PC-9 (cell line): ENCODE measurements at regions not wholly inside any gene's neighbourhood (a gene's known extent, or its start where the extent isn't known, plus 50 kb on each side); places are given as distances from the start of the nearest gene placed in this dataset.

Source experiments
- BruUV-seq: library from RNA; stranded (reverse); fragments of 400-500 nt; replicated peaks from 2 replicates; lab custom pipeline; 2021; lab: Mats Ljungman, UMichigan
- CTCF ChIA-PET: fragments of 300-600 bp; sonication (Branson Sonifier 250); formaldehyde crosslinking; loops from one replicate; lab custom pipeline; 2022; ENCODE audit warnings: antibody characterized with exemption; lab: Charles Lee
- POLR2A ChIA-PET: fragments of 300-600 bp; sonication (Branson Sonifier 250); formaldehyde crosslinking; loops from one replicate; lab custom pipeline; 2022; ENCODE audit warnings: antibody characterized with exemption; ENCODE audit not compliant: unreplicated experiment; lab: Charles Lee
- DNase-seq, 2 experiments: peaks; one replicate each; pipeline versions ENCODE4 v3.0.0 to v3.0.0-alpha.2; 2015 to 2022; ENCODE audit warnings: mixed read lengths in 1 of 2
- H2AFZ ChIP-seq: fragments of 200-600 bp; sonication (generic); 2 replicates; pipeline ENCODE4 v1.8.1; 2017; ENCODE audit warnings: antibody characterized with exemption
- H3F3A ChIP-seq: fragments of 200-600 bp; sonication (generic); 2 replicates; pipeline ENCODE4 v1.8.1; 2017; ENCODE audit warnings: antibody characterized with exemption, mild to moderate bottlenecking, low read depth; ENCODE audit not compliant: insufficient read depth
- H3K27ac ChIP-seq: fragments of 200-600 bp; sonication (generic); 2 replicates; pipeline ENCODE4 v1.6.1; 2016; ENCODE audit warnings: mixed run types
- H3K27me3 ChIP-seq: fragments of 200-600 bp; sonication (generic); 2 replicates; pipeline ENCODE4 v1.6.1; 2016; ENCODE audit warnings: low read depth, mixed run types; ENCODE audit not compliant: insufficient read depth
- H3K36me3 ChIP-seq: fragments of 200-600 bp; sonication (generic); 2 replicates; pipeline ENCODE4 v1.6.1; 2016; ENCODE audit warnings: low read depth, mixed run types
- H3K4me1 ChIP-seq: fragments of 200-600 bp; sonication (generic); replicated peaks from 2 replicates; pipeline ENCODE4 v1.6.1; 2016; ENCODE audit warnings: mixed run types; ENCODE audit not compliant: insufficient read depth
- H3K4me2 ChIP-seq: fragments of 200-600 bp; sonication (generic); 2 replicates; pipeline ENCODE4 v1.6.1; 2017; ENCODE audit warnings: mixed run types
- H3K4me3 ChIP-seq: fragments of 200-600 bp; sonication (generic); 2 replicates; pipeline ENCODE4 v1.6.1; 2016; ENCODE audit warnings: mixed run types
- H3K79me2 ChIP-seq: fragments of 200-600 bp; sonication (generic); 2 replicates; pipeline ENCODE4 v1.6.1; 2017; ENCODE audit warnings: low read depth, mixed run types
- H3K9me2 ChIP-seq: fragments of 200-600 bp; sonication (generic); 2 replicates; pipeline ENCODE4 v1.8.1; 2017; ENCODE audit warnings: mild to moderate bottlenecking; ENCODE audit not compliant: insufficient read depth
- H3K9me3 ChIP-seq: fragments of 200-600 bp; sonication (generic); 2 replicates; pipeline ENCODE4 v1.8.1; 2016; ENCODE audit warnings: low read depth; ENCODE audit not compliant: insufficient read depth
- H4K20me1 ChIP-seq: fragments of 200-600 bp; sonication (generic); 2 replicates; pipeline ENCODE4 v1.8.1; 2017; ENCODE audit not compliant: insufficient read depth
- EZH2 ChIP-seq: fragments of 200-600 bp; sonication (generic); IDR thresholded peaks from 2 replicates; pipeline ENCODE4 v1.8.0; 2017; ENCODE audit warnings: antibody characterized with exemption, low read depth
- intact Hi-C: fragments of 100-400 bp; cut with micrococcal nuclease; formaldehyde crosslinking; loops from one replicate; pipeline ENCODE4 v1.10.0; 2022; ENCODE audit not compliant: unreplicated experiment
- TF ChIP-seq, protein P1 (sequence below): fragments of 200-600 bp; sonication (generic); conservative IDR thresholded peaks from 2 replicates; pipeline ENCODE4 v1.6.1; 2017; ENCODE audit warnings: mixed run types, antibody characterized with exemption, mild to moderate bottlenecking, moderate library complexity

- CTCF ChIA-PET = no interaction called here
These were observed 208.1 kb downstream of the ASB1 start for GRCh38 chr2:238634701-238635357.

DNA sequence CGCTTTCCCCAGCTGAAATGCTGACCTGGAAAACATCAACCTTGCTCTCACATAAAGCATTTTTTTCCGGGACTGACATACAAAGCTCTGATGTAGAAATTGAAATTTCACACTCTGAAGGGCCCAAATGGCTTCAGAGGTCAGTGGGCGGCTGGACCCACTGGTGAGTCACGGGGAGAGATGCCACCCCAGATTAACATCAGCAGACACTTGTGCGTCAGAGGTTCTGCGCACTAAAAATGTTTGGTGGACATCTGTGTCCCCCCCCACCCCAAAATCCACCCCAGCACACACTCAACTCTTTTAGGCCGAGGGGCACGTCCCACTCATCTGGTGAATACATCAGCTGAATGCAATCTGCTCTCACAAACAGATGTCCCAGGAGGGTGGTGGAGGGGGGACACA is 208.9 kb downstream of the ASB1 start:
- H3K9me3 ChIP-seq = no peaks in the 10 kb centered on the region
- H3K4me1 ChIP-seq = peaks cover 15% of the 10 kb centered on the region
- H3K9me2 ChIP-seq = no peaks in the 10 kb centered on the region
- intact Hi-C loops = loop anchor here (1.0 to 2.0 kb wide), 3 partner anchors 39 to 197 kb away; no protein-coding TSS in a partner anchor
- H3K36me3 ChIP-seq = no peaks in the 10 kb centered on the region
- H3K79me2 ChIP-seq = no peaks in the 10 kb centered on the region
- CTCF ChIA-PET = no interaction called here
- H3K27me3 ChIP-seq = peaks cover 88% of the 10 kb centered on the region
- no peak overlapping the region for H3K27ac ChIP-seq
- BruUV-seq = no TSS peak
- H4K20me1 ChIP-seq = no peaks in the 10 kb centered on the region
- no peak overlapping the region for H3K4me3 ChIP-seq
- POLR2A ChIA-PET = interaction anchor here (0.6 kb wide), 1 partner anchor 313 kb away, joined by 4 read pairs; no protein-coding TSS in a partner anchor
- H3F3A ChIP-seq = peaks cover 9% of the 10 kb centered on the region; the same call in 1 of the 2 replicates
- no peak overlapping the region for H3K4me2 ChIP-seq
- TF ChIP-seq, protein P1, sequence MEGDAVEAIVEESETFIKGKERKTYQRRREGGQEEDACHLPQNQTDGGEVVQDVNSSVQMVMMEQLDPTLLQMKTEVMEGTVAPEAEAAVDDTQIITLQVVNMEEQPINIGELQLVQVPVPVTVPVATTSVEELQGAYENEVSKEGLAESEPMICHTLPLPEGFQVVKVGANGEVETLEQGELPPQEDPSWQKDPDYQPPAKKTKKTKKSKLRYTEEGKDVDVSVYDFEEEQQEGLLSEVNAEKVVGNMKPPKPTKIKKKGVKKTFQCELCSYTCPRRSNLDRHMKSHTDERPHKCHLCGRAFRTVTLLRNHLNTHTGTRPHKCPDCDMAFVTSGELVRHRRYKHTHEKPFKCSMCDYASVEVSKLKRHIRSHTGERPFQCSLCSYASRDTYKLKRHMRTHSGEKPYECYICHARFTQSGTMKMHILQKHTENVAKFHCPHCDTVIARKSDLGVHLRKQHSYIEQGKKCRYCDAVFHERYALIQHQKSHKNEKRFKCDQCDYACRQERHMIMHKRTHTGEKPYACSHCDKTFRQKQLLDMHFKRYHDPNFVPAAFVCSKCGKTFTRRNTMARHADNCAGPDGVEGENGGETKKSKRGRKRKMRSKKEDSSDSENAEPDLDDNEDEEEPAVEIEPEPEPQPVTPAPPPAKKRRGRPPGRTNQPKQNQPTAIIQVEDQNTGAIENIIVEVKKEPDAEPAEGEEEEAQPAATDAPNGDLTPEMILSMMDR = no peak
- no peak for TF ChIP-seq EZH2
- no peak overlapping the region for H2AFZ ChIP-seq
- DNase-seq = no peak

More at GRCh38 chr2:238634701-238635357, 208.1 kb downstream of the ASB1 start:
- peaks cover 9% of the 10 kb centered on the region; the same call in 1 of the 2 replicates for H3F3A ChIP-seq
- H3K79me2 ChIP-seq = no peaks in the 10 kb centered on the region
- no peak overlapping the region for H2AFZ ChIP-seq
- no peaks in the 10 kb centered on the region for H3K9me3 ChIP-seq
- BruUV-seq = no TSS peak
- no peak overlapping the region for H3K27ac ChIP-seq
- H3K9me2 ChIP-seq = no peaks in the 10 kb centered on the region
- intact Hi-C loops = no loop called here
- H3K4me1 ChIP-seq = peaks cover 15% of the 10 kb centered on the region
- no peaks in the 10 kb centered on the region for H3K36me3 ChIP-seq
- POLR2A ChIA-PET = no interaction called here
- TF ChIP-seq, protein P1 = no peak
- TF ChIP-seq EZH2 = no peak
- H4K20me1 ChIP-seq = no peaks in the 10 kb centered on the region
- H3K4me3 ChIP-seq = no peak overlapping the region
- no peak overlapping the region for H3K4me2 ChIP-seq
- DNase-seq = no peak
- H3K27me3 ChIP-seq = peaks cover 90% of the 10 kb centered on the region

- peak; percentile 85 to 90 for DNase-seq
- Histone ChIP-seq H3K79me2 (no peaks in the 10 kb centered on the region), H3K4me2 (no peak overlapping the region; the same call in 1 of the 2 replicates), H3K9me3 (no peaks in the 10 kb centered on the region), H3K4me3 (no peak overlapping the region), H3K9me2 (no peaks in the 10 kb centered on the region), H3K27me3 (peaks cover 82% of the 10 kb centered on the region), H3F3A (peaks cover 9% of the 10 kb centered on the region; the same call in 1 of the 2 replicates), H3K36me3 (no peaks in the 10 kb centered on the region), H2AFZ (0 out of 2 replicates have a peak overlapping the region, but pooled peaks have one; percentile 7), H4K20me1 (no peaks in the 10 kb centered on the region), H3K27ac (peak overlapping the region; percentile 47; the same call in 1 of the 2 replicates), H3K4me1 (peaks cover 15% of the 10 kb centered on the region)
- intact Hi-C loops = loop anchor here (1.0 to 2.0 kb wide), 3 partner anchors 40 to 198 kb away; no protein-coding TSS in a partner anchor
- TF ChIP-seq, protein P1 = no peak
- TF ChIP-seq EZH2 = no peak
- TSS peak; percentile 87 for BruUV-seq
- CTCF ChIA-PET = no interaction called here
- POLR2A ChIA-PET = interaction anchor here (0.5 to 0.6 kb wide), 3 partner anchors 48 to 331 kb away, joined by 3 to 24 read pairs (median 4); no protein-coding TSS in a partner anchor
These were observed 209.7 kb downstream of the ASB1 start for GRCh38 chr2:238636269-238637073.
